NCI-H187 treated with DMSO at 0.1 percent for 48 hours (cell line): ENCODE measurements at regions not wholly inside any gene's neighbourhood (a gene's known extent, or its start where the extent isn't known, plus 50 kb on each side); places are given as distances from the start of the nearest gene placed in this dataset.

Experiments
- DNase-seq: peaks from one replicate; lab custom pipeline; 2025; lab: John Stamatoyannopoulos, UW

GRCh38 chr7:156479596-156479995 lies 161.0 kb upstream of the RNF32 start:
- DNase-seq = no peak

- no peak for DNase-seq
These were observed 162.1 kb upstream of the RNF32 start for GRCh38 chr7:156478486-156478885.

- DNase-seq = no peak
These were observed 164.9 kb upstream of the RNF32 start for GRCh38 chr7:156475666-156476065.

DNA sequence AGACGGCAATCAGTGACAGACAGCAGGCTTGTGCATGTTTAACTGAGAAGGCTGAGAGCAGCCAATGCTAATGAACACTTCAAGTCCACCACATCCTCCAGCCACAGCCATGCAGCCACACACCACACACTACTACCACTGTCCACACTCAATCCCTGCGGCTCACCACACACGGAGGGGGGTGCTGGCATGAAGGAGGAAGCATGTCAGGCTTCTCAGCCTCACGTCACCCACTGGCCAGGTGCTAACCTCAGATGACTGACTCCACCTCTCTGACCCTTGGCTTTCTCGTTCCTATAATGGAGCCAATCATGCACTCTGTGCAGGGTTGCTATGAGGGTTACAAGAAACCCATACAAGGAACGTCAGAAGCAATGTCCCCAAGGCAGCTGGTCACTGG lies 165.4 kb upstream of the RNF32 start:
- DNase-seq = no peak

DNA sequence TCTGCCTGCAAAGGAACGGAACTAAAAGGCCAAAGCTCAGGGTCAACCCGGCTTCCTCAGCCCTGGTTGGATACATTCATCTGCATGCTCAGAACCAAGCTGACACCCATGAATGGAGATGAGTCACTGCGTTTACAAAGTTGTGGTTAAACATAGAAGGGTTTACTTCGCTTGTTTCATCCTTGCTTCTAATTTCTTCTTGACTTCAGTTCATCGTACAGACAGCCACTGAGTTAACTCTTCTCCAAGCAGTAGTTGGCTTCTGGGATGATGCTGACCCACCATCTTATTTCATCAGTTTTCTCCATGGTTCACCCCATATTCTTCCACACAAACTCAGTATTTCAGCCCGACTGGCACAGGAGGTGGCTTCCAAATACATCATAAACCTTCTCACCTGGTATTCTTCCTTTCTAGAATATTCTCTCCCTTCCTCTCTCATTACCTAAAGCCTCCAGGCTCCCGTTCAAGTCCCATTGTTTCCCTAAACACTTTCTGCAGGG lies 166.3 kb upstream of the RNF32 start:
- DNase-seq = no peak

GRCh38 chr7:156473476-156474240 lies 166.9 kb upstream of the RNF32 start:
- DNase-seq = peak; percentile 39

GRCh38 chr7:156472267-156472666 lies 168.3 kb upstream of the RNF32 start:
- DNase-seq = no peak

- DNase-seq = no peak
These were observed 169.9 kb upstream of the RNF32 start for GRCh38 chr7:156470399-156471320.

- DNase-seq = no peak
These were observed 173.5 kb upstream of the RNF32 start for GRCh38 chr7:156466955-156467625.

- no peak for DNase-seq
These were observed 174.3 kb upstream of the RNF32 start for GRCh38 chr7:156466272-156466671.

GRCh38 chr7:156465186-156465585 lies 175.4 kb upstream of the RNF32 start:
- no peak for DNase-seq

DNA sequence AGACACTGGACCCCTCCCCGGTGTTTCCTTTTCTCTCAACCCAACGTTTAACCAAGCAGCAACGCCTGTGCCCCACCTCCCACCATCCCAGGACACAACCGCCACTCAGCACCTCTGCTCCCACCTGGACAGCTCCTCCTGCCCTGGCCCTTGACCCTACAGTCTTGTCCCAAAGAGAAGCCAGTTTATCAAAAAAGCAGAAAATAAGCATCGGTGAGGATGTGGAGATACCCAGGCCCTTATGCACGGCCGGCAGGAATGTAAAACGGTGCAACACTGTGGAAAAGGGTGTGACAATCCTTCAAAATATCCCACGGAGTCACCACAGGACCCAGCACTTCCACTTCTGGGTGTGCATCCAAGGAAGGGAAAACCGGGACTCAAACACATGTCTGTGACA lies 176.2 kb upstream of the RNF32 start:
- DNase-seq = no peak

DNA sequence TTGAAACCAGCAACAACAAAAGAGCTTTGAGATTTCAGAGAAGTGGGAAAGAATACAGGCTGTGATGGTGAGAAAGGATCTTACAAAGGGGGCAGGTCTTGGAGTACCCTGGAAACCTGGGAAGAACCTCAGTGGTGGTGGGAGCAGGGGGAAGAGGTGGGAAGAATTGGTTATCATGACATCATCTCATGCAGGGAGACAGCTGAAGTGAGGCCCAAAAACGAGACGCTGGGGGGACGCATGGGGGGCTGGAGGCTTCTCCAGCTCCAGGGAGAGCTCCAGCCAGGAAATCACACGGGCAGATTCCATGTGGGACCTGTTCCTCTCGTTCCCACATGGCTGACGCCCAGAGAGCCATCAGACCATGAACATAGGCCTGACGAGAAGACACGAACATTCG lies 177.3 kb upstream of the RNF32 start:
- no peak for DNase-seq

- DNase-seq = no peak
These were observed 178.5 kb upstream of the RNF32 start for GRCh38 chr7:156461881-156462665.

DNA sequence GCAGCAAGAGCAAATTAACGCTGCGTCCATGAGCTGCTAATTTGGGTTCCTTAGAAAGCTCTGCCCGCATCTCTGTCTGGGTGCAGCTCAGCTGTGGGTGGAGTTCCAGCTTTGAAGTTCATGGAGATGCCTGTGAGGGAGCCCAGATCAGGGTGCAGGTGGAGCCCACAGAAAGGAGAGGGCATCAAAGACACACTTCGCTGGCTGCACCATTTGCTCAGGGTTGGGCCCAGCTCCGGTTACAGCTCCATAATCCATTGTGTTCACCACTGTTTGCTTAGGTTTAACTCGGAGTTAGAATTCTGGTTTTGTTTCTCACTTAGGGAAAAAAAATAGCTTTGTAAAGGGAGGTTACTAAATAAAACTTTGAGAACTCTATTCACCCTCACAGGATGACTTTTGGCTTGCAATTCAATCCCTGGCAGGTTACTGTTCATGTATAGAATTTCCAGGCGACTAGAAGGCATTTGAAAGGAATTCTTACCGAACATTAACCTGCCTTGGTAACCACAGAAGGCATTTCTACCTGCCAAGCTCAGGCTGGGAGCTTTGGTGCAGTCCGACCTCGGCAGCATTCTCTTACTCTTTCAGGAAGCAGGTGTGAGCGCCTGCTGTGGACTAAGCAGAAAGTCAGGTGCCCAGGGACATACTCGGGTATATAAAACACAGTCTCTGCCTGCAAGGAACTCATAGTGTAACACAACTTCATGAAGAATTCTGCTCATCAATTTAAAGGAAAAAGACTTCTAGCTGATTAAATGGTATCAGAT lies 179.5 kb upstream of the RNF32 start:
- peak; percentile 47 for DNase-seq

GRCh38 chr7:156459582-156459981 lies 181.0 kb upstream of the RNF32 start:
- DNase-seq = no peak

DNA sequence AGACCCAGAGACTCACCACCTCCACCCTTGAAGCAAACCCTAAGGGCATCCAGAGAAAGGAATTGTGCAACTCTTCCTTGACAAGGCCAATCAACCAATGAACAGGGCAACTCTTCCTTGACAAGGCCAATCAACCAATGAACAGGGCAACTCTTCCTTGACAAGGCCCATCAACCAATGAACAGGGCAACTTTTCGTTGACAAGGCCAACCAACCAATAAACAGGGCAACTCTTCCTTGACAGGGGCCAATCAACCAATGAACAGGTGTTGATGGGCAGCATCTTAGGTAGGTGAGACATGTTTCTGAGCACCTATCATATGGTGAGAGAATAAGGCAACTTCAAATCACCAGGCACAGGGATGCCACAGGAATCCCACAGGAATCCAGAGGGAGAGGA lies 181.5 kb upstream of the RNF32 start:
- DNase-seq = no peak

GRCh38 chr7:156458011-156458410 lies 182.6 kb upstream of the RNF32 start:
- no peak for DNase-seq

DNA sequence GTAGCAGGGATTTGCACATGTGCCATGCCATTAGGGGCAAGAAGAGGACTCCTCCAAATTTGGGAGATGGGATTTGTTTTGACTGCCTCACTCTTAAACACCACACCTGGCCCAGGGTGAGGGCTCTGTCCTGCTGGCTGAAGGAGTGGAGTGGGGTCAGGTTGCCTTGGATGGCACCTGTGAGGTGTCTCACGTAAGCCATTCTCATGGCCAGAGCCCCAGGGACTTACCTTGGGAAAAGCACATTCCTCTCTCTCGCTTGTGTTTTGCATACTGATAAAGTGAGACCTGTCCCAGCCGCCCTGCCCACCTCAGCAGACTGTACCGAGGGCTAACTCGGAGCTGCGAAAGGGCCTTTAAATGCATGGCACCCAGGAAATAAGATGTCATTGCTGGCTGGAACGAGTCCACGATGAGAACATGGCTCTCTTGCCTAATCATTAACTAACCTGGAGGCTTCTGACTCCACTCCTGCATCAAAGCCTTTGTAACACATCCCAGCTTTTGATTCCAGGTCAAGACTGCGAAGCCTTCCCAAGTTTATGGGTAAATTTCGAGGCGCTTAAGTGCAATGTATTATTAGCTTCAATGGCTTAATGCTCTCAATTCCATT lies 184.0 kb upstream of the RNF32 start:
- no peak for DNase-seq

DNA sequence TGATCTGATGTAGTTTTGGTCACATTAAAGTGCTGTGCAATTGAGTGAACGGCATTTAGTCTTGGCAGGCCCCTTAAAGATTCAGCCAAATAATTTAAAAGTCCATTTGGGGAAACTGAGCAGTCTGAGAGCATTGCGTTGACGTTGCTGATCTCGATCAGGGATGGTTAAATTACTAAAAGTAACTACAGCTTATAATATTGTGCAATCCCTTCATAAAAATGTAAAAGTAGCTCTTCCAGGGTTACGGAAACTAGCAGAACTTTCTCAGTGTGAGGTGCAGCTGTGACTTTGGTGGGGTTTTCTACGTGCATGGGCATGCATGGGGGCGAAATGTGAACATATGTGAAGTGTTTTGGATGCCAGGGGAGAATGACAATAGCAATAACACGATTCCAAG lies 184.5 kb upstream of the RNF32 start:
- no peak for DNase-seq
